ENCODE measurements at regions not wholly inside any gene's neighbourhood (a gene's known extent, or its start where the extent isn't known, plus 50 kb on each side); places are given as distances from the start of the nearest gene placed in this dataset.

DNA sequence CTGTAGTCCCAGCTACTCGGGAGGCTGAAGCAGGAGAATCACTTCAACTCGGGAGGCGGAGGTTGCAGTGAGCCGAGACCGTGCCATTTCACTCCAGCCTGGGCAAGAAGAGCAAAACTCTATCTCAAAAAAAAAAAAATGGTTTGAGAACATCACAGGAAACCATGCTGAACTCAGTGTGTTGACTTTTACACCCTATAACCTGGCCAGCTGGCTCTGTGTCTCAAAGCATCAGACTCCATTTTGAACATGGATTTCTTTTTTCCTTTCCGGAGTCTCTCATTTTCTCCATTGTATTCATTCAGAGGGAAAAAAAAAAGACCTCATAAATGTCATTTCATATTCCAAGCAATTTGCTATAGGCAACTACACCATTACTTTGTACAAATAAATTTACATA lies 63.2 kb upstream of the FOXN3 start:
- POLR2A ChIA-PET (ENCODE audit: low non-redundant PET): no interaction called here

DNA sequence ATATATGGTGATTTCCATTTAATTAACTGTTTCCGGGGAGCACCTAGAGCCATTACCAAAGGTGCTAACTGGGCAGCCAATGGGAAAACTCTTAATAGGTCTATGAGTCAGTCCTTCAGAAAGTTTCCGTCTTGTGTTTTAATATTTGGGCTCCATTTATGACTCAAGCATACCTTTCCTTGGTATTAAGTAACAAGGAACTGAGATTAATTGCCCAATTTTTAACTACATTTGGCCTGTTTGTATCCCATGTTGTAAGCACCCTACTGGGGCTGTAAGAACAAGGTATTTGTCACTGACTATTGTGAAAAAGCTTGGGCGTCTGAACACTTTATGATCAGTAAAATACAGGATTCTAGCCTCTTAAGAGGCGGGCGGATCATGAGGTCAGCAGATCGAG lies 62.8 kb upstream of the FOXN3 start:
- no peaks in the 10 kb centered on the region for H3K36me3 ChIP-seq (ENCODE audit: insufficient read depth, low read length, poor library complexity, severe bottlenecking)
- H3K27ac ChIP-seq (ENCODE audit: low read depth, low read length, poor library complexity, severe bottlenecking): no peak overlapping the region
- intact Hi-C loops (cut with micrococcal nuclease; ENCODE audit: unreplicated experiment): no loop called here
- H3K27me3 ChIP-seq (replicated peaks; ENCODE audit: insufficient read depth, low read depth, low read length, poor library complexity): no peaks in the 10 kb centered on the region
- no peak overlapping the region for H3K4me3 ChIP-seq (ENCODE audit: low read depth, low read length, poor library complexity, severe bottlenecking)
- POLR2A ChIA-PET (ENCODE audit: low non-redundant PET): no interaction called here
- BruUV-seq (replicated peaks): no TSS peak
- TF ChIP-seq EZH2 (IDR thresholded peaks at IDR 0.05; ENCODE audit: borderline replicate concordance, low read depth, low read length, poor library complexity, severe bottlenecking): no peak
- TF ChIP-seq, protein P1, sequence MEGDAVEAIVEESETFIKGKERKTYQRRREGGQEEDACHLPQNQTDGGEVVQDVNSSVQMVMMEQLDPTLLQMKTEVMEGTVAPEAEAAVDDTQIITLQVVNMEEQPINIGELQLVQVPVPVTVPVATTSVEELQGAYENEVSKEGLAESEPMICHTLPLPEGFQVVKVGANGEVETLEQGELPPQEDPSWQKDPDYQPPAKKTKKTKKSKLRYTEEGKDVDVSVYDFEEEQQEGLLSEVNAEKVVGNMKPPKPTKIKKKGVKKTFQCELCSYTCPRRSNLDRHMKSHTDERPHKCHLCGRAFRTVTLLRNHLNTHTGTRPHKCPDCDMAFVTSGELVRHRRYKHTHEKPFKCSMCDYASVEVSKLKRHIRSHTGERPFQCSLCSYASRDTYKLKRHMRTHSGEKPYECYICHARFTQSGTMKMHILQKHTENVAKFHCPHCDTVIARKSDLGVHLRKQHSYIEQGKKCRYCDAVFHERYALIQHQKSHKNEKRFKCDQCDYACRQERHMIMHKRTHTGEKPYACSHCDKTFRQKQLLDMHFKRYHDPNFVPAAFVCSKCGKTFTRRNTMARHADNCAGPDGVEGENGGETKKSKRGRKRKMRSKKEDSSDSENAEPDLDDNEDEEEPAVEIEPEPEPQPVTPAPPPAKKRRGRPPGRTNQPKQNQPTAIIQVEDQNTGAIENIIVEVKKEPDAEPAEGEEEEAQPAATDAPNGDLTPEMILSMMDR (conservative IDR thresholded peaks at IDR 0.05; ENCODE audit: low read depth, low read length): no peak
- CTCF ChIA-PET: no interaction called here
- no peaks in the 10 kb centered on the region for H3K4me1 ChIP-seq (ENCODE audit: insufficient read depth, low read length, poor library complexity, severe bottlenecking)
- no peak for DNase-seq (ENCODE audit: low spot score)
- no peaks in the 10 kb centered on the region for H3K9me3 ChIP-seq (ENCODE audit: low read depth, low read length, poor library complexity, severe bottlenecking)

More for the DNA sequence above, 63.2 kb upstream of the FOXN3 start:
- TF ChIP-seq, protein P1 (conservative IDR thresholded peaks at IDR 0.05; ENCODE audit: low read depth, low read length): no peak
- no peak for TF ChIP-seq EZH2 (IDR thresholded peaks at IDR 0.05; ENCODE audit: borderline replicate concordance, low read depth, low read length, poor library complexity, severe bottlenecking)
- no peak for DNase-seq (ENCODE audit: low spot score)
- H3K4me1 ChIP-seq (ENCODE audit: insufficient read depth, low read length, poor library complexity, severe bottlenecking): no peaks in the 10 kb centered on the region
- H3K27me3 ChIP-seq (replicated peaks; ENCODE audit: insufficient read depth, low read depth, low read length, poor library complexity): no peaks in the 10 kb centered on the region
- intact Hi-C loops (cut with micrococcal nuclease; ENCODE audit: unreplicated experiment): no loop called here
- no peaks in the 10 kb centered on the region for H3K9me3 ChIP-seq (ENCODE audit: low read depth, low read length, poor library complexity, severe bottlenecking)
- CTCF ChIA-PET: no interaction called here
- BruUV-seq (replicated peaks): no TSS peak
- no peak overlapping the region for H3K4me3 ChIP-seq (ENCODE audit: low read depth, low read length, poor library complexity, severe bottlenecking)
- H3K36me3 ChIP-seq (ENCODE audit: insufficient read depth, low read length, poor library complexity, severe bottlenecking): no peaks in the 10 kb centered on the region
- H3K27ac ChIP-seq (ENCODE audit: low read depth, low read length, poor library complexity, severe bottlenecking): no peak overlapping the region

DNA sequence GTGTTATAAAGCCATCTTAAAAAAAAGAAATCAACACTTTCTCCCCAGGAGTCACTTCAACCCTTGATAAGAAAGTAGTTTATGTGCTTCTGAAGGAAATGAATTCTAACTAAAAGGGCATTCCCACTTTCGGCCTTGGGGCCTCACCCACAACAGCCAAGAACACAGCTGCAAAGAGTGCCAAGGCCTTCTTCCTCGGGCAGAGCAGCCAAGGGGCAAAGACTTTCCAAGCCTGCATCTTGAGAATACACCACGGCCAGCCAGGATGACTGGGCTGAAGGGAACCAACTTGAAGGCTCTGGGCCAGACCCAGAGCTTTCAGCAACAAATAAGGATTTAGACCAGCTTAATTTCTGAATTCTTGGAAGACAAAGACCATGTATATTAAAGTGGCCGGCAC lies 60.4 kb upstream of the FOXN3 start:
- intact Hi-C loops (cut with micrococcal nuclease; ENCODE audit: unreplicated experiment): no loop called here
- H3K27me3 ChIP-seq (replicated peaks; ENCODE audit: insufficient read depth, low read depth, low read length, poor library complexity): no peaks in the 10 kb centered on the region
- no peak for TF ChIP-seq EZH2 (IDR thresholded peaks at IDR 0.05; ENCODE audit: borderline replicate concordance, low read depth, low read length, poor library complexity, severe bottlenecking)
- BruUV-seq (replicated peaks): no TSS peak
- DNase-seq (ENCODE audit: low spot score): no peak
- H3K27ac ChIP-seq (ENCODE audit: low read depth, low read length, poor library complexity, severe bottlenecking): no peak overlapping the region
- H3K9me3 ChIP-seq (ENCODE audit: low read depth, low read length, poor library complexity, severe bottlenecking): no peaks in the 10 kb centered on the region
- H3K4me3 ChIP-seq (ENCODE audit: low read depth, low read length, poor library complexity, severe bottlenecking): no peak overlapping the region
- ChIA-PET CTCF (no interaction called here), POLR2A (ENCODE audit: low non-redundant PET) (no interaction called here)
- H3K4me1 ChIP-seq (ENCODE audit: insufficient read depth, low read length, poor library complexity, severe bottlenecking): no peaks in the 10 kb centered on the region
- H3K36me3 ChIP-seq (ENCODE audit: insufficient read depth, low read length, poor library complexity, severe bottlenecking): no peaks in the 10 kb centered on the region

DNA sequence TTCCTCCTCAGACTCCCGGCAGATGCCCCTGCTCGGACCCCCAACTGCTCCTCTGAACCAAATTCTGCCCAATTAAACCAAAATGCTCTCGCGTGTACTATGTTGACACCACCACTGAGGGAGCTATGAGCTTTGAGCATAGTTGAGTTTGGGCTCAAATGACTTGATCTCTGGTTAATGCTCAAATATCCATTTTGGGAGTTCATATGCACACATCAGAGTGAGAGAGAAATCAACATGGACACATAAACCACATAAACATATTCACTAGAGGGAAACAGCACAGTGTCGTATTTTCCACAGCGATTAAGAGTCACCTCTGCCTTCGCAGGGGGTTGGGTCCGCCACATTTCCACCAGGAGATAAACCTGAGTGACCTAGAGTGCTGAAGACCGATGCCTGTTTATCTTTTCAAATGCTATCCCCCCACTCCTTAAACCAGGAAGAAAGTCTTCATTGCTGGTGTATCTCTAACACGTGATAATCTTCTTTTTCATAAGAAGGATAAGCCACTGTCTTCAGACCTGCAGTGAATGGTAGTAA lies 59.4 kb upstream of the FOXN3 start:
- no peak overlapping the region for H3K4me3 ChIP-seq (ENCODE audit: low read depth, low read length, poor library complexity, severe bottlenecking)

More for the DNA sequence above, 59.4 kb upstream of the FOXN3 start:
- POLR2A ChIA-PET (ENCODE audit: low non-redundant PET): no interaction called here
- no peak for TF ChIP-seq EZH2 (IDR thresholded peaks at IDR 0.05; ENCODE audit: borderline replicate concordance, low read depth, low read length, poor library complexity, severe bottlenecking)
- TF ChIP-seq, protein P1 (conservative IDR thresholded peaks at IDR 0.05; ENCODE audit: low read depth, low read length): no peak
- no peaks in the 10 kb centered on the region for H3K4me1 ChIP-seq (ENCODE audit: insufficient read depth, low read length, poor library complexity, severe bottlenecking)
- no peaks in the 10 kb centered on the region for H3K27me3 ChIP-seq (replicated peaks; ENCODE audit: insufficient read depth, low read depth, low read length, poor library complexity)
- H3K27ac ChIP-seq (ENCODE audit: low read depth, low read length, poor library complexity, severe bottlenecking): no peak overlapping the region
- no TSS peak for BruUV-seq (replicated peaks)
- CTCF ChIA-PET: no interaction called here
- no peak for DNase-seq (ENCODE audit: low spot score)
- H3K9me3 ChIP-seq (ENCODE audit: low read depth, low read length, poor library complexity, severe bottlenecking): no peaks in the 10 kb centered on the region
- H3K36me3 ChIP-seq (ENCODE audit: insufficient read depth, low read length, poor library complexity, severe bottlenecking): no peaks in the 10 kb centered on the region
- intact Hi-C loops (cut with micrococcal nuclease; ENCODE audit: unreplicated experiment): no loop called here
